ENCODE measurements at regions not wholly inside any gene's neighbourhood (a gene's known extent, or its start where the extent isn't known, plus 50 kb on each side); places are given as distances from the start of the nearest gene placed in this dataset.

GRCh38 chr4:138449938-138450337 lies 207.8 kb upstream of the SLC7A11 start:
- no peaks in the 10 kb centered on the region for H3K36me3 ChIP-seq
- no peaks in the 10 kb centered on the region for H3K27me3 ChIP-seq (replicated peaks; ENCODE audit: insufficient read depth)
- no peak for DNase-seq (ENCODE audit: low spot score)
- ATAC-seq (ENCODE audit: insufficient number of reproducible peaks, low FRiP score, low read depth): no peak
- no peak overlapping the region for H3K4me3 ChIP-seq
- H3K4me1 ChIP-seq (ENCODE audit: control insufficient read depth in 1 of 2, low read depth in 2 of 2): peaks cover 0 to 4% of the 10 kb centered on the region in 2 donors
- no peaks in the 10 kb centered on the region for H3K9me3 ChIP-seq
- no peak overlapping the region for H3K27ac ChIP-seq
- TF ChIP-seq, protein P1, sequence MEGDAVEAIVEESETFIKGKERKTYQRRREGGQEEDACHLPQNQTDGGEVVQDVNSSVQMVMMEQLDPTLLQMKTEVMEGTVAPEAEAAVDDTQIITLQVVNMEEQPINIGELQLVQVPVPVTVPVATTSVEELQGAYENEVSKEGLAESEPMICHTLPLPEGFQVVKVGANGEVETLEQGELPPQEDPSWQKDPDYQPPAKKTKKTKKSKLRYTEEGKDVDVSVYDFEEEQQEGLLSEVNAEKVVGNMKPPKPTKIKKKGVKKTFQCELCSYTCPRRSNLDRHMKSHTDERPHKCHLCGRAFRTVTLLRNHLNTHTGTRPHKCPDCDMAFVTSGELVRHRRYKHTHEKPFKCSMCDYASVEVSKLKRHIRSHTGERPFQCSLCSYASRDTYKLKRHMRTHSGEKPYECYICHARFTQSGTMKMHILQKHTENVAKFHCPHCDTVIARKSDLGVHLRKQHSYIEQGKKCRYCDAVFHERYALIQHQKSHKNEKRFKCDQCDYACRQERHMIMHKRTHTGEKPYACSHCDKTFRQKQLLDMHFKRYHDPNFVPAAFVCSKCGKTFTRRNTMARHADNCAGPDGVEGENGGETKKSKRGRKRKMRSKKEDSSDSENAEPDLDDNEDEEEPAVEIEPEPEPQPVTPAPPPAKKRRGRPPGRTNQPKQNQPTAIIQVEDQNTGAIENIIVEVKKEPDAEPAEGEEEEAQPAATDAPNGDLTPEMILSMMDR (IDR thresholded peaks at IDR 0.05): no peak

DNA sequence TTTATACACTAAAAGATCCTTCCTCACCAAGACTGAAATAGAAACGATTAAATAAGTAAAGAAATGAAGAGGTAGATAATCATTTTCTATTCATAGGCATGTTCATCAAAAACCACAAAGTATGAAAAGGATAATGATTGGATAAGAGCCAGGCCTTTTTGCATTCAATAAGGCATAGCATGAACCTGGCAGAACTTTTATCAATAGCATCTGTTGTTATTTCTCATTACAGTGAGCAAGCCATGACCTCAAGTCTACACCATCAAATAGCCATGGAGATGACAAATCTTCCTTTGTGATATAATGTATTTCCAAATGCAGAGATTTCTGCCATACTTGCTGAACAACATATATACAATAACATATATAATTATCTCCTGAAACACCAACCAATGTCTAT lies 206.0 kb upstream of the SLC7A11 start:
- H3K4me1 ChIP-seq (ENCODE audit: control insufficient read depth in 1 of 2, low read depth in 2 of 2): peaks cover 0 to 4% of the 10 kb centered on the region in 2 donors
- no peaks in the 10 kb centered on the region for H3K27me3 ChIP-seq (replicated peaks; ENCODE audit: insufficient read depth)
- DNase-seq (ENCODE audit: low spot score) (no peak), ATAC-seq (ENCODE audit: insufficient number of reproducible peaks, low FRiP score, low read depth) (no peak)
- H3K9me3 ChIP-seq: no peaks in the 10 kb centered on the region
- H3K27ac ChIP-seq: no peak overlapping the region
- no peak overlapping the region for H3K4me3 ChIP-seq
- TF ChIP-seq, protein P1 (IDR thresholded peaks at IDR 0.05): no peak
- H3K36me3 ChIP-seq: no peaks in the 10 kb centered on the region

- ATAC-seq (ENCODE audit: insufficient number of reproducible peaks, low FRiP score, low read depth) (no peak), DNase-seq (ENCODE audit: low spot score) (no peak)
- H3K36me3 ChIP-seq: no peaks in the 10 kb centered on the region
- H3K9me3 ChIP-seq: no peaks in the 10 kb centered on the region
- H3K4me3 ChIP-seq: no peak overlapping the region
- no peaks in the 10 kb centered on the region for H3K27me3 ChIP-seq (replicated peaks; ENCODE audit: insufficient read depth)
- TF ChIP-seq, protein P1 (IDR thresholded peaks at IDR 0.05): no peak
- no peak overlapping the region for H3K27ac ChIP-seq
- H3K4me1 ChIP-seq (ENCODE audit: control insufficient read depth in 1 of 2, low read depth in 2 of 2): peaks cover 0 to 4% of the 10 kb centered on the region in 2 donors
Observed at GRCh38 chr4:138446456-138446855, 204.3 kb upstream of the SLC7A11 start.

DNA sequence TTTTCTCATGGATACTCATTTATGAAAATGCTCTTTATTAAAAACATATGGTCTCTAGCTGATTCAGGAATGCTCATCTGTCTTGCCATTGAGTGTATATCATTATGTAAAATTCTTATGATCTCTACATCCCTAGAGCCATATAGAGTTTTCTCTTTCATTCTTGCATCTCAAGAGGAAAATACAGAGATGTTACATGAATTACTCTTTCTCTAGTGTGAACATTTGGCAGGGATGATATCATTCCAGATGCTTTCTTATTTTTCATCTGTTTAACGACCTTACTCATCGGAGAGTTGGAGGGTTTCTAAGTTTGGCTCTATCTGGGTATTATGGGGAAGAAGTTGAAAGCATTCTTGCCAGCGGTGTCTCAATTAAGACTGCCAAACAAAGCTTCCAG lies 202.9 kb upstream of the SLC7A11 start:
- DNase-seq (ENCODE audit: low spot score) (no peak), ATAC-seq (ENCODE audit: insufficient number of reproducible peaks, low FRiP score, low read depth) (no peak)
- H3K4me3 ChIP-seq: no peak overlapping the region
- H3K27me3 ChIP-seq (replicated peaks; ENCODE audit: insufficient read depth): no peaks in the 10 kb centered on the region
- TF ChIP-seq, protein P1 (IDR thresholded peaks at IDR 0.05): no peak
- H3K9me3 ChIP-seq: no peaks in the 10 kb centered on the region
- H3K4me1 ChIP-seq (ENCODE audit: control insufficient read depth in 1 of 2, low read depth in 2 of 2): peaks cover 0 to 3% of the 10 kb centered on the region in 2 donors
- H3K27ac ChIP-seq: no peak overlapping the region
- no peaks in the 10 kb centered on the region for H3K36me3 ChIP-seq

- DNase-seq (ENCODE audit: low spot score) (no peak), ATAC-seq (ENCODE audit: insufficient number of reproducible peaks, low FRiP score, low read depth) (no peak)
- Histone ChIP-seq H3K9me3 (no peaks in the 10 kb centered on the region), H3K27me3 (replicated peaks; ENCODE audit: insufficient read depth) (no peaks in the 10 kb centered on the region), H3K27ac (no peak overlapping the region), H3K36me3 (no peaks in the 10 kb centered on the region), H3K4me3 (no peak overlapping the region), H3K4me1 (ENCODE audit: control insufficient read depth in 1 of 2, low read depth in 2 of 2) (peaks cover 8 to 9% of the 10 kb centered on the region in 2 donors)
- TF ChIP-seq, protein P1 (IDR thresholded peaks at IDR 0.05): no peak
Observed at GRCh38 chr4:138444260-138444659, 202.1 kb upstream of the SLC7A11 start.
